ENCODE measurements at regions not wholly inside any gene's neighbourhood (a gene's known extent, or its start where the extent isn't known, plus 50 kb on each side); places are given as distances from the start of the nearest gene placed in this dataset.

DNA sequence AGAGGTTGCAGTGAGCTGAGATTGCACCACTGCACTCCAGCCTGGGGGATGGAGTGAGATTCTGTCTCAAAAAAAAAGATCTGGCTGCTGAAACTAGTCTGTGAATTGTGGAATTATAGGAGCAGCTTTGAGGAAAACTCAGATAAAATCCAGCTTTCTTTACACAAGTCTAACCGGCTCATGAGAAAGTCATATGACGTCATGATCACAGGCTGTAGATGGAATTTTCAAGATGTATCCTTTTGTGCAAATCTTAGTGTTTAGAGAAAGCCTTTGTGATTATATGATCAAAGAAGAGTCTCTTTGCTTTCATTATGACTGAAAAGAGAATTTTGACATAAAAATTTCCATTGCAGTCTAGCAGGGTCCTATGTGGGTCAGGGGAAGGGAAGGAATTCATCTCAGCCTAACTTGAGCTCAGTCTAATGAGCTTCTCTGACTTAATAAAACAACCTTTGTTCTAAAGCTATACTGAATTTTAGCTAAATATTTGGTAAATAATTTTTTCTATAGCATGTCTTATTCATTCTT lies 90.2 kb upstream of the NCK2 start:
- peaks cover 9% of the 10 kb centered on the region for H3K9me3 Mint-ChIP-seq (ENCODE audit: unreplicated experiment)
- ChIA-PET CTCF (interaction anchor here (0.6 kb wide), 1 partner anchor 87 kb away, joined by 3 read pairs; no protein-coding TSS in a partner anchor), POLR2A (interaction anchor here (0.7 kb wide), 1 partner anchor 24 kb away, joined by 5 read pairs; no protein-coding TSS in a partner anchor)
- TF ChIP-seq, protein P1, sequence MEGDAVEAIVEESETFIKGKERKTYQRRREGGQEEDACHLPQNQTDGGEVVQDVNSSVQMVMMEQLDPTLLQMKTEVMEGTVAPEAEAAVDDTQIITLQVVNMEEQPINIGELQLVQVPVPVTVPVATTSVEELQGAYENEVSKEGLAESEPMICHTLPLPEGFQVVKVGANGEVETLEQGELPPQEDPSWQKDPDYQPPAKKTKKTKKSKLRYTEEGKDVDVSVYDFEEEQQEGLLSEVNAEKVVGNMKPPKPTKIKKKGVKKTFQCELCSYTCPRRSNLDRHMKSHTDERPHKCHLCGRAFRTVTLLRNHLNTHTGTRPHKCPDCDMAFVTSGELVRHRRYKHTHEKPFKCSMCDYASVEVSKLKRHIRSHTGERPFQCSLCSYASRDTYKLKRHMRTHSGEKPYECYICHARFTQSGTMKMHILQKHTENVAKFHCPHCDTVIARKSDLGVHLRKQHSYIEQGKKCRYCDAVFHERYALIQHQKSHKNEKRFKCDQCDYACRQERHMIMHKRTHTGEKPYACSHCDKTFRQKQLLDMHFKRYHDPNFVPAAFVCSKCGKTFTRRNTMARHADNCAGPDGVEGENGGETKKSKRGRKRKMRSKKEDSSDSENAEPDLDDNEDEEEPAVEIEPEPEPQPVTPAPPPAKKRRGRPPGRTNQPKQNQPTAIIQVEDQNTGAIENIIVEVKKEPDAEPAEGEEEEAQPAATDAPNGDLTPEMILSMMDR (IDR thresholded peaks at IDR 0.05; ENCODE audit: unreplicated experiment): no peak
- no peak overlapping the region for H3K27ac Mint-ChIP-seq (ENCODE audit: low read depth, unreplicated experiment)
- H3K27me3 Mint-ChIP-seq (ENCODE audit: insufficient read depth, unreplicated experiment): peaks cover 18% of the 10 kb centered on the region
- intact Hi-C loops (cut with micrococcal nuclease): no loop called here
- no peaks in the 10 kb centered on the region for H3K4me1 Mint-ChIP-seq (ENCODE audit: insufficient read depth, unreplicated experiment)
- DNase-seq (ENCODE audit: unreplicated experiment): no peak
- H3K4me3 Mint-ChIP-seq (ENCODE audit: unreplicated experiment): no peak overlapping the region
- no TSS peak for BruUV-seq (replicated peaks)
- no peaks in the 10 kb centered on the region for H3K36me3 Mint-ChIP-seq (ENCODE audit: insufficient read depth, unreplicated experiment)

DNA sequence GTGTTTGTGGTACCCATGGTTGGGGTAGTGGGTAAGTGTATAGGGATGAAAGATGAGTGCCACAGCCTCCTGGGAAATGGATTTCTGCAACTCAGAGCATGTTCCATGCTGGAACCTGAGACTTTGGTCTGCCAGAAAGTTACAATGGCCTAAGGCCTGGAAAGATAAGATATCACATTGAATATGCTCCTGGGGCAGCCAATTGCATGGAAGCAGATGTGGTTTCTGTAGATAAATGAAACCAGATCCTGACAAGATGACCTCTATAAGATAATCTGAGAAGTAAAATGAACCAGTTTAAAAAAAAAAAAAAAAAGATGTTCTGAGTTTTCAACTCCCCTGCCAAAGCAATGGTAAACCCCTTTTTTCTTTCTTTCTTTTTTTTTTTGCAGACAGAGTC lies 91.4 kb upstream of the NCK2 start:
- Mint-ChIP-seq H3K4me1 (ENCODE audit: insufficient read depth, unreplicated experiment) (no peaks in the 10 kb centered on the region), H3K27me3 (ENCODE audit: insufficient read depth, unreplicated experiment) (peaks cover 17% of the 10 kb centered on the region), H3K27ac (ENCODE audit: low read depth, unreplicated experiment) (no peak overlapping the region), H3K36me3 (ENCODE audit: insufficient read depth, unreplicated experiment) (no peaks in the 10 kb centered on the region), H3K9me3 (ENCODE audit: unreplicated experiment) (peaks cover 9% of the 10 kb centered on the region), H3K4me3 (ENCODE audit: unreplicated experiment) (no peak overlapping the region)
- POLR2A ChIA-PET: no interaction called here
- intact Hi-C loops (cut with micrococcal nuclease): no loop called here
- DNase-seq (ENCODE audit: unreplicated experiment): no peak
- CTCF ChIA-PET: interaction anchor here (0.6 kb wide), 2 partner anchors 10 to 604 kb away, joined by 3 read pairs; no protein-coding TSS in a partner anchor
- TF ChIP-seq, protein P1 (IDR thresholded peaks at IDR 0.05; ENCODE audit: unreplicated experiment): no peak
- no TSS peak for BruUV-seq (replicated peaks)

DNA sequence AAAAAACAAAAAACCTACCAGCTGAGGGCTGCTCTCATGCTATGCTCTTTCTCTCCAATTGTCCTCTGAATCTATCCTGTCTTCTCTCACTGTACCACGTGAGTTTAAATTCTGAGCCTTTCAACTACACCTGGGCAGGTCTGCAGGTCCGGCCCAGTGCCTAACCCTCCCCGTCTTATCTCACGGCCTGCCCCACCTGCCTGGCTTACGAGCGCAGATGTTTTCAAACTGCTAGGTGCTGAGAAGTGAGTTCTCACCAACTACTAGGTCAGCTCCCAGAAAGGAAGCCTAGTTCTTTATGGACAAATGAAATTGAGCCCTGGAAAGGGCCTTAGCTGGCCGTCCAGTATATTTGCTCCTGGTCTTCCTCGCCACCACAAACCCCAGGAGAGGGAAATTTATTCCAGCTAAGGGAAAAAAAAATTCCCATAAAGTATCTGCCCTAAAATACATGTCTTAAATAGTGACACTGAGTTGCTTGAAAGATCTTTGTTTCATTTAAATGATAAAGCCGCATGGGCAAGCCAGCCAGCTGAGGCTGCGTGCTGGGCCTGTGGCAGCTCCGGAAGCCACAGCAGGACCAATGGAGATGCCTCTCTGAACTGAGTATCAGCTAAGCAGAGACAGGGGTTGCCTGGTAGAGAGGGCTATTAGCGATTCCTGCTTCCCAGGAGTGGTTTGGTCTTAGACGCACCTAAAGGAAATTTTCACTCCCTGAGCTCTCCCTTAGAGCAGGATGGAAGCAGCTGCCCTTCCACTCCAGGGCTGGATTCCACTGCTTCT lies 92.5 kb upstream of the NCK2 start:
- DNase-seq (ENCODE audit: unreplicated experiment): no peak
- Mint-ChIP-seq H3K4me3 (ENCODE audit: unreplicated experiment) (no peak overlapping the region), H3K9me3 (ENCODE audit: unreplicated experiment) (peaks cover 9% of the 10 kb centered on the region), H3K4me1 (ENCODE audit: insufficient read depth, unreplicated experiment) (no peaks in the 10 kb centered on the region), H3K27ac (ENCODE audit: low read depth, unreplicated experiment) (no peak overlapping the region), H3K27me3 (ENCODE audit: insufficient read depth, unreplicated experiment) (peaks cover 17% of the 10 kb centered on the region), H3K36me3 (ENCODE audit: insufficient read depth, unreplicated experiment) (no peaks in the 10 kb centered on the region)
- ChIA-PET CTCF (no interaction called here), POLR2A (no interaction called here)
- intact Hi-C loops (cut with micrococcal nuclease): no loop called here
- no TSS peak for BruUV-seq (replicated peaks)
- TF ChIP-seq, protein P1 (IDR thresholded peaks at IDR 0.05; ENCODE audit: unreplicated experiment): no peak

DNA sequence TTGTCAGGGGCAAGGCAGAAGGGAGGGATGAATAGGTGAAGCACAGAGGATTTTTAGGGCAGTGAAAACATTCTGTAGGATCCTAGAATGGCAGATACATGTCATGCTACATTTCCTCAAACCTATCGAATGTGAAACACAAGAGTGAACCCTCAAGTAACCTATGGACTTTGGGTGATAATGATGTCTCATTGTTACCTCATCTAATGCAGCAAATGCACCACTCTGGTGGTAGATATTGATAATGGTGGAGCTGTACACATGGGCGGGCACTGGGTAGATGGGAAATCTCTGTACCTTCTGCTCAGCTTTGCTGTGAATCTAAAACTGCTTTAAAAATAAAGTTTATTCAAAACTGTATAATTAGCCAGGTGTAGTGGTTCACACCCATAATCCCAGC lies 95.2 kb upstream of the NCK2 start:
- TF ChIP-seq, protein P1 (IDR thresholded peaks at IDR 0.05; ENCODE audit: unreplicated experiment): no peak
- Mint-ChIP-seq H3K27me3 (ENCODE audit: insufficient read depth, unreplicated experiment) (peaks cover 43% of the 10 kb centered on the region), H3K9me3 (ENCODE audit: unreplicated experiment) (no peaks in the 10 kb centered on the region), H3K4me3 (ENCODE audit: unreplicated experiment) (no peak overlapping the region), H3K36me3 (ENCODE audit: insufficient read depth, unreplicated experiment) (no peaks in the 10 kb centered on the region), H3K27ac (ENCODE audit: low read depth, unreplicated experiment) (no peak overlapping the region), H3K4me1 (ENCODE audit: insufficient read depth, unreplicated experiment) (no peaks in the 10 kb centered on the region)
- intact Hi-C loops (cut with micrococcal nuclease): no loop called here
- DNase-seq (ENCODE audit: unreplicated experiment): no peak
- ChIA-PET CTCF (interaction anchor here (0.6 kb wide), 1 partner anchor 952 kb away, joined by 3 read pairs; no protein-coding TSS in a partner anchor), POLR2A (interaction anchor here (0.6 kb wide), 1 partner anchor 1602 kb away, joined by 3 read pairs; no protein-coding TSS in a partner anchor)
- no TSS peak for BruUV-seq (replicated peaks)
